H1 (cell line): ENCODE measurements at regions not wholly inside any gene's neighbourhood (a gene's known extent, or its start where the extent isn't known, plus 50 kb on each side); places are given as distances from the start of the nearest gene placed in this dataset.

ENCODE experiments used
- CTCF ChIA-PET: fragments of 300-600 bp; sonication (Branson Sonifier 250); formaldehyde crosslinking; loops from one replicate; lab custom pipeline; 2021; ENCODE audit not compliant: partially characterized antibody; lab: Charles Lee
- POLR2A ChIA-PET: fragments of 300-600 bp; sonication (Branson Sonifier 250); formaldehyde crosslinking; loops from one replicate; lab custom pipeline; 2021; ENCODE audit warnings: inconsistent platforms; ENCODE audit not compliant: partially characterized antibody; lab: Charles Lee
- DNase-seq, 2 experiments: peaks; one replicate each; pipeline versions ENCODE4 v3.0.0 to v3.0.0-alpha.2; 2010 to 2022; ENCODE audit warnings: low spot score in 2 of 2, low read depth in 1 of 2, mixed read lengths in 1 of 2
- FAIRE-seq: peaks from 2 replicates; lab custom pipeline; 2011; peaks lifted over from hg19 to GRCh38; lab: Jason Lieb, UNC
- H2AFZ ChIP-seq: 2 replicates; pipeline ENCODE4 v1.8.1; 2012; ENCODE audit warnings: low read length, inconsistent platforms
- H2AK5ac ChIP-seq: 2 replicates; pipeline ENCODE4 v1.6.1; 2013; ENCODE audit warnings: low read depth, low read length
- H2BK120ac ChIP-seq: replicated peaks from 2 replicates; pipeline ENCODE3; 2013; ENCODE audit warnings: low read depth, low read length, inconsistent platforms
- H2BK12ac ChIP-seq: 2 replicates; pipeline ENCODE4 v1.6.1; 2013; ENCODE audit warnings: low read depth, low read length
- H2BK15ac ChIP-seq: 2 replicates; pipeline ENCODE4 v1.6.1; 2013; ENCODE audit warnings: low read length
- H2BK20ac ChIP-seq: 2 replicates; pipeline ENCODE4 v1.6.1; 2013; ENCODE audit warnings: low read length
- H2BK5ac ChIP-seq: 2 replicates; pipeline ENCODE4 v1.6.1; 2013; ENCODE audit warnings: low read depth, low read length
- H3K14ac ChIP-seq: 2 replicates; pipeline ENCODE4 v1.6.1; 2013; ENCODE audit warnings: inconsistent platforms; ENCODE audit not compliant: insufficient read length
- H3K18ac ChIP-seq: 2 replicates; pipeline ENCODE4 v1.6.1; 2013; ENCODE audit warnings: low read length; ENCODE audit errors: extremely low read depth
- H3K23ac ChIP-seq: 2 replicates; pipeline ENCODE4 v1.6.1; 2013; ENCODE audit warnings: inconsistent platforms; ENCODE audit not compliant: insufficient read length
- H3K23me2 ChIP-seq: 2 replicates; pipeline ENCODE4 v1.6.1; 2013; ENCODE audit warnings: low read depth, low read length
- H3K27ac ChIP-seq: 2 replicates; pipeline ENCODE4 v1.6.1; 2011; ENCODE audit warnings: low read depth, low read length, inconsistent platforms
- H3K27me3 ChIP-seq, 4 experiments: replicated peaks in 1 of 4; 1 replicate in 1 of 4; 2 replicates in 3 of 4; pipeline versions ENCODE4 v1.6.1 to v1.8.1; 2011 to 2013; ENCODE audit warnings: low read length in 3 of 4, mild to moderate bottlenecking in 3 of 4, inconsistent platforms in 2 of 4, mixed read lengths in 2 of 4, moderate library complexity in 1 of 4; ENCODE audit not compliant: control insufficient read depth in 3 of 4, insufficient read depth in 3 of 4; ENCODE audit errors: extremely low read depth in 1 of 4
- H3K36me3 ChIP-seq, 4 experiments: 2 replicates each; pipeline versions ENCODE4 v1.6.1 to v1.8.1; 2011 to 2013; ENCODE audit warnings: mild to moderate bottlenecking in 4 of 4, low read length in 3 of 4, moderate library complexity in 2 of 4, control low read depth in 1 of 4, inconsistent platforms in 1 of 4; ENCODE audit not compliant: insufficient read depth in 4 of 4, control insufficient read depth in 2 of 4
- H3K4ac ChIP-seq: replicated peaks from 2 replicates; pipeline ENCODE3; 2013; ENCODE audit warnings: low read length, low read depth, mixed read lengths, inconsistent platforms; ENCODE audit not compliant: insufficient read length
- H3K4me1 ChIP-seq, 4 experiments: replicated peaks in 1 of 4; 1 replicate in 1 of 4; 2 replicates in 3 of 4; pipeline versions ENCODE4 v1.6.1 to v1.8.1; 2011 to 2013; ENCODE audit warnings: low read length in 3 of 4, inconsistent platforms in 2 of 4, mixed read lengths in 1 of 4; ENCODE audit not compliant: insufficient read depth in 4 of 4, control insufficient read depth in 3 of 4
- H3K4me2 ChIP-seq, 2 experiments: 2 replicates each; pipeline versions ENCODE4 v1.6.1 to v1.8.1; 2011 to 2013; ENCODE audit warnings: low read depth in 2 of 2, low read length in 2 of 2, control low read depth in 1 of 2, inconsistent platforms in 1 of 2, mild to moderate bottlenecking in 1 of 2; ENCODE audit not compliant: insufficient read depth in 1 of 2
- H3K4me3 ChIP-seq, 4 experiments: fragments of 200-600, 300-600 bp in 1 of 4; sonication (generic), shearing (Covaris generic), sonication (Bioruptor Twin) in 1 of 4; 2 replicates each; pipeline versions ENCODE4 v1.5.1 to v1.8.1; 2011 to 2016; ENCODE audit warnings: low read length in 4 of 4, low read depth in 3 of 4, control low read depth in 2 of 4, inconsistent platforms in 2 of 4, mild to moderate bottlenecking in 2 of 4, mixed read lengths in 1 of 4, moderate library complexity in 1 of 4; ENCODE audit not compliant: insufficient read depth in 2 of 4; ENCODE audit errors: extremely low read depth in 1 of 4
- H3K56ac ChIP-seq: replicated peaks from 2 replicates; pipeline ENCODE3; 2013; ENCODE audit warnings: low read depth, mild to moderate bottlenecking, mixed read lengths, low read length, inconsistent platforms; ENCODE audit not compliant: insufficient read length
- H3K79me1 ChIP-seq: 2 replicates; pipeline ENCODE4 v1.6.1; 2013; ENCODE audit warnings: low read depth, low read length, control low read depth
- H3K79me2 ChIP-seq, 2 experiments: 2 replicates each; pipeline versions ENCODE4 v1.6.1 to v1.8.1; 2012 to 2013; ENCODE audit warnings: low read length in 2 of 2, mild to moderate bottlenecking in 2 of 2, inconsistent platforms in 1 of 2; ENCODE audit not compliant: insufficient read depth in 2 of 2, control insufficient read depth in 1 of 2
- H3K9ac ChIP-seq, 4 experiments: replicated peaks in 1 of 4; 1 replicate in 1 of 4; 2 replicates in 3 of 4; pipeline versions ENCODE4 v1.6.1 to v1.8.1; 2011 to 2013; ENCODE audit warnings: low read depth in 3 of 4, low read length in 3 of 4, control low read depth in 2 of 4, mild to moderate bottlenecking in 2 of 4, moderate library complexity in 2 of 4, inconsistent platforms in 1 of 4; ENCODE audit errors: extremely low read depth in 1 of 4
- H3K9me3 ChIP-seq, 2 experiments: 2 replicates each; pipeline versions ENCODE4 v1.6.1 to v1.8.1; 2012 to 2013; ENCODE audit warnings: mild to moderate bottlenecking in 2 of 2, moderate library complexity in 2 of 2, control low read depth in 1 of 2, inconsistent platforms in 1 of 2, low read depth in 1 of 2, low read length in 1 of 2, mixed read lengths in 1 of 2; ENCODE audit not compliant: insufficient read depth in 2 of 2
- H4K20me1 ChIP-seq, 2 experiments: replicated peaks in 1 of 2; 2 replicates each; pipeline versions ENCODE3 to v1.8.1; 2011 to 2013; ENCODE audit warnings: inconsistent platforms in 2 of 2, low read length in 2 of 2, mild to moderate bottlenecking in 1 of 2; ENCODE audit not compliant: insufficient read depth in 2 of 2, control insufficient read depth in 1 of 2
- H4K5ac ChIP-seq: 2 replicates; pipeline ENCODE4 v1.6.1; 2013; ENCODE audit warnings: low read length, low read depth, mixed read lengths, inconsistent platforms; ENCODE audit not compliant: insufficient read length
- H4K8ac ChIP-seq: 2 replicates; pipeline ENCODE4 v1.8.0; 2013; ENCODE audit warnings: mild to moderate bottlenecking, moderate library complexity, low read length, inconsistent platforms; ENCODE audit not compliant: insufficient read depth; ENCODE audit errors: extremely low read depth
- H4K91ac ChIP-seq: replicated peaks from 2 replicates; pipeline ENCODE3; 2013; ENCODE audit warnings: low read length, mixed read lengths, inconsistent platforms; ENCODE audit not compliant: insufficient read length
- CHD1 ChIP-seq: IDR thresholded peaks from 2 replicates; pipeline ENCODE4 v1.6.1; 2012; ENCODE audit warnings: low read depth, low read length, improper control_type of control experiment
- CHD2 ChIP-seq: IDR thresholded peaks from 2 replicates; pipeline ENCODE4 v1.6.1; 2012; ENCODE audit warnings: low read length, improper control_type of control experiment
- CTBP2 ChIP-seq: IDR thresholded peaks from 2 replicates; pipeline ENCODE4 v1.7.0; 2011; ENCODE audit warnings: borderline replicate concordance, mild to moderate bottlenecking, moderate library complexity, mixed read lengths, low read length; ENCODE audit not compliant: insufficient read depth, insufficient read length
- GTF2F1 ChIP-seq: IDR thresholded peaks from 2 replicates; pipeline ENCODE4 v1.6.1; 2012; ENCODE audit warnings: low read depth, low read length, improper control_type of control experiment, borderline replicate concordance
- KDM5A ChIP-seq: fragments of 200-600 bp; IDR thresholded peaks from 2 replicates; pipeline ENCODE4 v1.7.1; 2012; ENCODE audit warnings: mild to moderate bottlenecking, low read length, inconsistent platforms, mixed read lengths
- POLR2A ChIP-seq, 2 experiments: IDR thresholded peaks; 1 replicate in 1 of 2; 2 replicates in 1 of 2; pipeline ENCODE4 v1.6.1; 2011; ENCODE audit warnings: low read depth in 2 of 2, low read length in 2 of 2, mild to moderate bottlenecking in 2 of 2; ENCODE audit errors: control extremely low read depth in 1 of 2
- SP2 ChIP-seq: IDR thresholded peaks from 2 replicates; pipeline ENCODE4 v1.6.1; 2012; ENCODE audit warnings: mild to moderate bottlenecking, low read length, inconsistent platforms
- YY1 ChIP-seq: IDR thresholded peaks from 2 replicates; pipeline ENCODE4 v1.6.1; 2011; ENCODE audit warnings: low read depth, mild to moderate bottlenecking, low read length
- WGBS, 2 experiments: shearing (Covaris generic) in 1 of 2; methylation state at CpG; one replicate each; pipeline versions ENCODE4 v1.1.6 to v1.1.7; 2013 to 2015; ENCODE audit warnings: low lambda C conversion rate in 2 of 2, mixed read lengths in 2 of 2, inconsistent platforms in 1 of 2, low coverage in 1 of 2, missing lambda C conversion rate in 1 of 2; ENCODE audit not compliant: insufficient replicate concordance in 2 of 2, insufficient coverage in 1 of 2, insufficient read length in 1 of 2; ENCODE audit errors: extremely low coverage in 1 of 2, missing lambda C conversion rate in 1 of 2; 5-methylcytosine and 5-hydroxymethylcytosine counted together
- TF ChIP-seq, protein P1 (sequence below): IDR thresholded peaks from 2 replicates; pipeline ENCODE4 v1.6.1; 2011; ENCODE audit warnings: low read length, improper control_type of control experiment
- TF ChIP-seq, protein P2 (sequence below): IDR thresholded peaks from 2 replicates; pipeline ENCODE4 v1.6.1; 2012; ENCODE audit warnings: low read length, inconsistent platforms
- TF ChIP-seq, protein P3 (sequence below): IDR thresholded peaks from 2 replicates; pipeline ENCODE4 v1.6.1; 2011; ENCODE audit warnings: low read depth, mild to moderate bottlenecking, low read length; ENCODE audit not compliant: insufficient read depth

DNA sequence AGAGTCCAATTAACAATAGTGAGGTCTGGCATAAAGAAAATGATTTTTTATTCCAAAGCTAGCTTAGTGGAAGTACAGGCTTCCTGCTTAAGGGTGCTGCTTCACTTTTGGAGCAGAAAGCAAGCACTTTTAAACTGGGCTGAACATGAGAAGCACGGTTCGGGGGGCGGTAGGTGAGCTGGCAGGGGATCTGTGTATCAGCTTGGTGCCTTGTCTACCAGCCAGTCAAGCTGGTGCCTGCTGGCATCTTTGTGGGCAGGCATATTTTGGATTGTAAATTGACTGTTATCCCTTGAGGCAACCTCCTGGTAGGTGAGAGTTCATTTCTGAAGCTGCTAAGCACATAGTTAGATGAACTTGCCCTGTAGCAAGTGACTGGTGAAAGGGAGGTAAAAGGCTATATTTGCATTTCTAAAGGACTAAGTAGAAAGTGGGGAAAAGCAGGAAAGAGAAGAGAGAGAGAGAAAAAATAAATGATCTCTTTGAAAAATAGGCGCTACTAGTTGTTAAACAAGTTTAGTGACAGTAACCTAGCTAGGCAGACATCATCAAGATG lies 121.1 kb upstream of the SYT10 start:
- H4K20me1 ChIP-seq, result no peaks in the 10 kb centered on the region
- no peak for DNase-seq
- no peaks in the 10 kb centered on the region for H3K23me2 ChIP-seq
- H3K18ac ChIP-seq, result no peak overlapping the region
- FAIRE-seq, result no peak
- no peak overlapping the region for H3K4me2 ChIP-seq
- no peak overlapping the region for H3K56ac ChIP-seq
- H4K8ac ChIP-seq, result no peak overlapping the region
- no peaks in the 10 kb centered on the region for H3K79me1 ChIP-seq
- peaks cover 0 to 8% of the 10 kb centered on the region in 2 experiments; a peak in 2 of 4 replicates for H3K9me3 ChIP-seq
- no peak overlapping the region for H3K9ac ChIP-seq
- H3K79me2 ChIP-seq, result no peaks in the 10 kb centered on the region
- no peak overlapping the region; the same call in 1 of the 2 replicates for H2BK15ac ChIP-seq
- ChIA-PET POLR2A (no interaction called here), CTCF (no interaction called here)
- 0 out of 2 replicates have a peak overlapping the region, but pooled peaks have one; percentile 65 for H2BK12ac ChIP-seq
- H2BK120ac ChIP-seq, result peak overlapping the region; percentile 75
- H3K4me1 ChIP-seq, result peaks cover 0 to 2% (median 0%) of the 10 kb centered on the region in 4 experiments; a peak in 1 of 7 replicates
- H3K14ac ChIP-seq, result no peak overlapping the region
- H2BK20ac ChIP-seq, result 0 out of 2 replicates have a peak overlapping the region, but pooled peaks have one; percentile 84
- no peak overlapping the region for H3K23ac ChIP-seq
- H4K91ac ChIP-seq, result peak overlapping the region; percentile 60
- H3K27me3 ChIP-seq, result no peaks in the 10 kb centered on the region
- no peak overlapping the region for H4K5ac ChIP-seq
- H2AK5ac ChIP-seq, result no peak overlapping the region
- H2BK5ac ChIP-seq, result peak overlapping the region; percentile 45; the same call in 1 of the 2 replicates
- H3K27ac ChIP-seq, result no peak overlapping the region
- H3K4me3 ChIP-seq, result no peak overlapping the region
- H3K4ac ChIP-seq, result no peak overlapping the region
- WGBS, 2 experiments, result 75% methylated on average over 4 of the region's 4 CpGs; no CpG with 5 or more reads in 1 of the 2 experiments
- no peaks in the 10 kb centered on the region for H3K36me3 ChIP-seq
- H2AFZ ChIP-seq, result peak overlapping the region; percentile 61; the same call in 1 of the 2 replicates
- TF ChIP-seq CHD2, result no peak
- no peak for TF ChIP-seq SP2
- TF ChIP-seq, protein P1, sequence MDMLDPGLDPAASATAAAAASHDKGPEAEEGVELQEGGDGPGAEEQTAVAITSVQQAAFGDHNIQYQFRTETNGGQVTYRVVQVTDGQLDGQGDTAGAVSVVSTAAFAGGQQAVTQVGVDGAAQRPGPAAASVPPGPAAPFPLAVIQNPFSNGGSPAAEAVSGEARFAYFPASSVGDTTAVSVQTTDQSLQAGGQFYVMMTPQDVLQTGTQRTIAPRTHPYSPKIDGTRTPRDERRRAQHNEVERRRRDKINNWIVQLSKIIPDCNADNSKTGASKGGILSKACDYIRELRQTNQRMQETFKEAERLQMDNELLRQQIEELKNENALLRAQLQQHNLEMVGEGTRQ, result no peak
- no peak for TF ChIP-seq POLR2A (IDR thresholded peaks at IDR 0.05; ENCODE audit: control extremely low read depth in 1 of 2, low read depth in 2 of 2, low read length in 2 of 2)
- TF ChIP-seq YY1, result no peak
- TF ChIP-seq CHD1, result no peak
- no peak for TF ChIP-seq CTBP2
- TF ChIP-seq KDM5A, result no peak
- TF ChIP-seq, protein P2, sequence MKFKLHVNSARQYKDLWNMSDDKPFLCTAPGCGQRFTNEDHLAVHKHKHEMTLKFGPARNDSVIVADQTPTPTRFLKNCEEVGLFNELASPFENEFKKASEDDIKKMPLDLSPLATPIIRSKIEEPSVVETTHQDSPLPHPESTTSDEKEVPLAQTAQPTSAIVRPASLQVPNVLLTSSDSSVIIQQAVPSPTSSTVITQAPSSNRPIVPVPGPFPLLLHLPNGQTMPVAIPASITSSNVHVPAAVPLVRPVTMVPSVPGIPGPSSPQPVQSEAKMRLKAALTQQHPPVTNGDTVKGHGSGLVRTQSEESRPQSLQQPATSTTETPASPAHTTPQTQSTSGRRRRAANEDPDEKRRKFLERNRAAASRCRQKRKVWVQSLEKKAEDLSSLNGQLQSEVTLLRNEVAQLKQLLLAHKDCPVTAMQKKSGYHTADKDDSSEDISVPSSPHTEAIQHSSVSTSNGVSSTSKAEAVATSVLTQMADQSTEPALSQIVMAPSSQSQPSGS, result no peak
- TF ChIP-seq, protein P3, sequence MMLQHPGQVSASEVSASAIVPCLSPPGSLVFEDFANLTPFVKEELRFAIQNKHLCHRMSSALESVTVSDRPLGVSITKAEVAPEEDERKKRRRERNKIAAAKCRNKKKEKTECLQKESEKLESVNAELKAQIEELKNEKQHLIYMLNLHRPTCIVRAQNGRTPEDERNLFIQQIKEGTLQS, result no peak
- TF ChIP-seq GTF2F1, result no peak
